Astrocyte of the spinal cord (primary cell): ENCODE measurements at regions not wholly inside any gene's neighbourhood (a gene's known extent, or its start where the extent isn't known, plus 50 kb on each side); places are given as distances from the start of the nearest gene placed in this dataset.

ENCODE experiments used
- DNase-seq: peaks from one replicate; pipeline ENCODE4 v3.0.0; 2011; ENCODE audit warnings: low read depth, low spot score
- H3K4me3 ChIP-seq: 2 replicates; pipeline ENCODE4 v1.5.1; 2011; ENCODE audit warnings: low read depth, mild to moderate bottlenecking, low read length, moderate library complexity
- in situ Hi-C: cut with HindIII; loops from 2 replicates; pipeline ENCODE4 v1.10.0; 2017; ENCODE audit warnings: low sequenced_read_pairs
- TF ChIP-seq, protein P1 (sequence below): IDR thresholded peaks from 2 replicates; pipeline ENCODE4 v1.5.1; 2012; ENCODE audit warnings: low read depth, mild to moderate bottlenecking, low read length, inconsistent platforms

DNA sequence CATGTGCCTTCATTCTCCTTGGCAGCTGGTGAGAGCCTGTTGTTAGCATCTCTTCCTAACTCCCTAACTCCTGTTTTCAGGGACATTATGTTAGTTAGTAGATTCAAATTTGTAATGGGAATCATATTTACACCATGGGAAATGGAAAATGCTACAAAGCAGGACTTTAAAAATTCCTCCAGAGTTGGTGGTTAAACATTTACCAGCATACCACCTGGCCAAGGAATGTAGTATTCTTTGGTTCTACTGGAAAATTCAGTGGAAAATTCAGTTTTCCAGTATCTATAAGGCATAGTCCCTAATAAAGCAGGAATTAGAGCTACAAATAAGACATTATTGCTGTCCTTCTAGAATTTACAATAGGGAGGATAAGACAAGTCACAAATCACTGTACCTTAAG, 291.7 kb downstream of the GPD2 start:
- in situ Hi-C loops: no loop called here
- TF ChIP-seq, protein P1, sequence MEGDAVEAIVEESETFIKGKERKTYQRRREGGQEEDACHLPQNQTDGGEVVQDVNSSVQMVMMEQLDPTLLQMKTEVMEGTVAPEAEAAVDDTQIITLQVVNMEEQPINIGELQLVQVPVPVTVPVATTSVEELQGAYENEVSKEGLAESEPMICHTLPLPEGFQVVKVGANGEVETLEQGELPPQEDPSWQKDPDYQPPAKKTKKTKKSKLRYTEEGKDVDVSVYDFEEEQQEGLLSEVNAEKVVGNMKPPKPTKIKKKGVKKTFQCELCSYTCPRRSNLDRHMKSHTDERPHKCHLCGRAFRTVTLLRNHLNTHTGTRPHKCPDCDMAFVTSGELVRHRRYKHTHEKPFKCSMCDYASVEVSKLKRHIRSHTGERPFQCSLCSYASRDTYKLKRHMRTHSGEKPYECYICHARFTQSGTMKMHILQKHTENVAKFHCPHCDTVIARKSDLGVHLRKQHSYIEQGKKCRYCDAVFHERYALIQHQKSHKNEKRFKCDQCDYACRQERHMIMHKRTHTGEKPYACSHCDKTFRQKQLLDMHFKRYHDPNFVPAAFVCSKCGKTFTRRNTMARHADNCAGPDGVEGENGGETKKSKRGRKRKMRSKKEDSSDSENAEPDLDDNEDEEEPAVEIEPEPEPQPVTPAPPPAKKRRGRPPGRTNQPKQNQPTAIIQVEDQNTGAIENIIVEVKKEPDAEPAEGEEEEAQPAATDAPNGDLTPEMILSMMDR: no peak

DNA sequence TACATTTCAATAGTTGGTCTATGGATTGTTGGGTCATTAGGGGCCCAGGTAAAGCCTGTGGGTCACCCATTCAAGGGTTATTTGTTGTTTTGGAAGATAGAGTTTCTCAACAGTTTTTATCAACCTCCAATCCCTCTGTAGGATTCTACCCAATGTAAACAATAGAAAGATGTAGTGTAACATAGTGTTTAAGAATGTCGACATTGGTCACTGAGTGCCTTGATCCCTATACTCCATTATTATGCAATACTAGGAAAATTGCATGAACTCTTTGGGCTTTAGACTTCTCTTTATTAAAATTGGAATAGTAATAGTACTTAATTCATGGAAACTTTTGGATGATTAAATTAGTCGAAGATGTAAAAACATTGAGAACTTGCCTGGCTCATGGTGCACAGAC, 292.1 kb downstream of the GPD2 start:
- in situ Hi-C loops: no loop called here
- TF ChIP-seq, protein P1: no peak
- no peak overlapping the region for H3K4me3 ChIP-seq
- DNase-seq: no peak

More for the DNA sequence above, 291.7 kb downstream of the GPD2 start:
- DNase-seq: no peak
- H3K4me3 ChIP-seq: no peak overlapping the region

DNA sequence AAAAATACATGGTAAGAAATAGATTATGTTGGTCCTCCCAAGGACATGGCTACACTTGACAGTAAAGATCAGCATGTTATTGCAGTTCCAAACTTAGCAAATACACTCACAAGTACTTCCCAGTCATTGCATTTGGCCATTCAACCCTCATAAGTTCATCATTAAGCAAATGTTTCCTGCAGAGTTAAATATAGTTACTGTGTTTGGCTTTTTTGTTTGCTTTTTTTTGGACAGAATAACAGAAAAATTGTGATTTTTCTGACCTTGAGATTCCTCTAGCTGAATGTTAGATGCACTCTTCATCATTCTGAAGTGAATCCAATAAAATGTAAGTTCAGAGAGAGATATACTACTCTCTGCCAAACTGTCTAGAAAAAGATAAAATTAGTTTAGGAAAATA, 295.3 kb downstream of the GPD2 start:
- in situ Hi-C loops: no loop called here
- H3K4me3 ChIP-seq: no peak overlapping the region
- TF ChIP-seq, protein P1: no peak
- no peak for DNase-seq

DNA sequence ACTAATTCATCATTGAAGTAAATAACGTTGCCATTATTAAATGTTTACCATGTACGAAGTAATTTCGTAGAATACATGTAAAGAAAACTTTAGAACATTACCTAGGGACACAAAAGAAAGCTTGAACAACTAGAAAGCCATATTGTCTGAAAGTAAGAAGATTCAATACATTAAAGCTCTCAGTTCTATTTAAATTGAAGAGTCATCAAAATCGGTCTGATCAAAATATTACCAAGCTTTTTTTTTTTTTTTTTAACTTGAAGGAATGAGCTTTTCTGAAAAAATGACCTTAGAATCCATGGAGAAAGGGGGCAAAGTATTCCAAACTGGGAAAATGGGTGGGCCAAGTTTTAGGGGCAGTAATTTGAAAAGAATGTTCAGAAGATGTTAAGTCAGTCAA, 300.8 kb downstream of the GPD2 start:
- no peak for DNase-seq
- in situ Hi-C loops: no loop called here
- H3K4me3 ChIP-seq: no peak overlapping the region
- TF ChIP-seq, protein P1: no peak

DNA sequence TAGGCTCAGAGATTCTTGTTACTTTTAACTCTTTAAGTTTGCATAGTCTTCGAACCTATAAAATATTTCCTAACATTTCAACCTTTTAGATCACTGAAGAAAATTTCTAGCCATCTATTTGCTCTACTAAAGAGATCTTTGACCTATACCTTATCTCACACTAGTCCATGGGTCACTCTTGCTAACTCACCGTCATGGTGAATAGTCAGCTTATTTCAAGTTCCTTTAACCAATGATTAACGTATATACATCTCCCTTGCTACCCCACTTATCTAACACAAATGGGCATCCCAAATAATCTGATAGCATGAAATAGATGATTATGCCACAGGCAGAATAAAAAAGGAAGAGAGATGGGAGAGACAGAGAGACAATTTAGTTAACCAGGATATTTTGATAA, 303.1 kb downstream of the GPD2 start:
- in situ Hi-C loops: no loop called here
- H3K4me3 ChIP-seq: no peak overlapping the region
- TF ChIP-seq, protein P1: no peak
- no peak for DNase-seq

DNA sequence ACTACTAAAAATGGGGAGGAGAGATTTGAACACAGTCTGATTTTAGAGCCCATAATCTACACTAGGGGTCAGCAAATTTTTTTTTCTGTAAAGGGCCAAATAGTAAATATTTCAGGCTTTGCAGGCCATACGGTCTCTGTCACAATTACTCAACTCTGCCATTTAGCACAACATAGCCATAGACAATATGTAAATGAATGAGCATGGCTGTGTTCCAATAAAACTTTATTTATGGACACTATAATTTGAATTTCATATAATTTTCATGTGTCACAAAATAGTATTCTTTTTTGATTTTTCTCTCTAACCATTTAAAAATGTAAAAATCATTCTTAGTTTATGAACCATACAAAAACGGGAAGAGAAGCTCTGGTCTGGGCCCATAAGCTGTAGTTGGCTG, 309.4 kb downstream of the GPD2 start:
- in situ Hi-C loops: no loop called here

More for the DNA sequence above, 309.4 kb downstream of the GPD2 start:
- DNase-seq: no peak
- H3K4me3 ChIP-seq: no peak overlapping the region
- TF ChIP-seq, protein P1: no peak
